ENCODE measurements at regions not wholly inside any gene's neighbourhood (a gene's known extent, or its start where the extent isn't known, plus 50 kb on each side); places are given as distances from the start of the nearest gene placed in this dataset.

DNA sequence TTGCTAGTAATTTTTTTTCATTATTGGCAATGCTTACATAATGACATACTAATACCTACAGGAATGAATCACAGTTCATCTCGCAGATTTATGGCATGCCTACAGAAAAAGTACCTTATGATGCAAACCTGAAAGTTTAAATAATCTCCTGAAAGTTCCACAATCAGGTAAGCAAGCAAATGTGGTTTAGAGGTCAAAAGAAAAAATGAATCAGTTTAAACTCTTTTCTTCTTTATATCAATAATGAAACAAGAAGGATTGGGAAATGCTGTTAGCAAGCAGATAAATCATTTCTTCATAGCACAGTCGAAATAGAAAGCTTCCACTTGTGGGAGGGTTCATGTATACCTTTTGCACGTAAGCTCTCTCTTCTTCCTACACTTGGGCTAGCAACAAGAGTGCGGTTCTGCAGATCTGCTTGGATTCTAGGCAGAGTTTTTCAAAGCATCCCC lies 53.7 kb upstream of the MTPN start:
- Histone ChIP-seq H2BK12ac (ENCODE audit: low read depth, low read length) (no peak overlapping the region), H3K4me3 (ENCODE audit: extremely low read depth in 1 of 4, insufficient read depth in 2 of 4, low read depth in 3 of 4, low read length in 4 of 4) (no peak overlapping the region), H2AFZ (ENCODE audit: low read length) (no peak overlapping the region), H3K56ac (replicated peaks; ENCODE audit: insufficient read length, low read depth, low read length) (no peak overlapping the region), H3K14ac (ENCODE audit: insufficient read length) (no peak overlapping the region), H3K4ac (replicated peaks; ENCODE audit: insufficient read length, low read depth, low read length) (no peak overlapping the region), H2BK120ac (replicated peaks; ENCODE audit: low read depth, low read length) (no peak overlapping the region), H3K18ac (ENCODE audit: extremely low read depth, low read length) (no peak overlapping the region), H3K23me2 (ENCODE audit: low read depth, low read length) (no peaks in the 10 kb centered on the region), H3K9me3 (ENCODE audit: insufficient read depth in 2 of 2, low read depth in 1 of 2, low read length in 1 of 2) (peaks cover 0 to 7% of the 10 kb centered on the region in 2 experiments; a peak in 1 of 4 replicates), H3K79me1 (ENCODE audit: low read depth, low read length) (no peaks in the 10 kb centered on the region), H4K8ac (ENCODE audit: extremely low read depth, insufficient read depth, low read length) (no peak overlapping the region), H4K20me1 (replicated peaks in 1 of 2; ENCODE audit: control insufficient read depth in 1 of 2, insufficient read depth in 2 of 2, low read length in 2 of 2) (no peaks in the 10 kb centered on the region), H3K23ac (ENCODE audit: insufficient read length) (no peak overlapping the region), H3K27me3 (replicated peaks in 1 of 4; ENCODE audit: control insufficient read depth in 3 of 4, extremely low read depth in 1 of 4, insufficient read depth in 3 of 4, low read length in 3 of 4) (no peaks in the 10 kb centered on the region), H2AK5ac (ENCODE audit: low read depth, low read length) (no peak overlapping the region), H2BK5ac (ENCODE audit: low read depth, low read length) (no peak overlapping the region), H3K36me3 (ENCODE audit: control insufficient read depth in 2 of 4, insufficient read depth in 4 of 4, low read length in 3 of 4) (no peaks in the 10 kb centered on the region; a peak in 2 of 8 replicates), H3K9ac (replicated peaks in 1 of 4; ENCODE audit: extremely low read depth in 1 of 4, low read depth in 3 of 4, low read length in 3 of 4) (no peak overlapping the region), H4K5ac (ENCODE audit: insufficient read length, low read depth, low read length) (no peak overlapping the region), H3K4me2 (ENCODE audit: insufficient read depth in 1 of 2, low read depth in 2 of 2, low read length in 2 of 2) (no peak overlapping the region), H3K4me1 (replicated peaks in 1 of 4; ENCODE audit: control insufficient read depth in 3 of 4, insufficient read depth in 4 of 4, low read length in 3 of 4) (0 out of 7 replicates have a peak, but pooled peaks cover 0 to 2% (median 0%) of the 10 kb centered on the region in 4 experiments), H2BK15ac (ENCODE audit: low read length) (no peak overlapping the region), H3K79me2 (ENCODE audit: control insufficient read depth in 1 of 2, insufficient read depth in 2 of 2, low read length in 2 of 2) (no peaks in the 10 kb centered on the region), H4K91ac (replicated peaks; ENCODE audit: insufficient read length, low read length) (no peak overlapping the region), H2BK20ac (ENCODE audit: low read length) (no peak overlapping the region), H3K27ac (ENCODE audit: low read depth, low read length) (no peak overlapping the region)
- no peak for FAIRE-seq
- no peak for DNase-seq (ENCODE audit: low read depth in 1 of 2, low spot score in 2 of 2)
- POLR2A ChIA-PET (ENCODE audit: partially characterized antibody), result interaction anchor here (0.6 kb wide), 1 partner anchor 190 kb away, joined by 3 read pairs; no protein-coding TSS in a partner anchor
- CTCF ChIA-PET (ENCODE audit: partially characterized antibody), result interaction anchor here (1.9 to 2.1 kb wide), 2 partner anchors 84 to 320 kb away, joined by 5 read pairs; no protein-coding TSS in a partner anchor
- 81% methylated on average over 4 of the region's 4 CpGs; no CpG with 5 or more reads in 1 of the 2 experiments for WGBS, 2 experiments (ENCODE audit: extremely low coverage in 1 of 2, insufficient coverage in 1 of 2, insufficient read length in 1 of 2, insufficient replicate concordance in 2 of 2, low coverage in 1 of 2, low lambda C conversion rate in 2 of 2, missing lambda C conversion rate in 1 of 2)
- no peak for TF ChIP-seq SRF (IDR thresholded peaks at IDR 0.05; ENCODE audit: low read depth, low read length)
- no peak for TF ChIP-seq YY1 (IDR thresholded peaks at IDR 0.05; ENCODE audit: low read depth, low read length)
- no peak for TF ChIP-seq TAF7 (optimal IDR thresholded peaks at IDR 0.05; ENCODE audit: borderline replicate concordance, low read depth, low read length)
